A204.1 (cell line): ENCODE measurements at regions not wholly inside any gene's neighbourhood (a gene's known extent, or its start where the extent isn't known, plus 50 kb on each side); places are given as distances from the start of the nearest gene placed in this dataset.

Source experiments
- FAIRE-seq: peaks from 2 replicates; lab custom pipeline; 2012; peaks lifted over from hg19 to GRCh38; lab: Jason Lieb, UNC

- no peak for FAIRE-seq
Observed at GRCh38 chr1:201710632-201711597, 118.0 kb upstream of the IPO9 start.

- FAIRE-seq, result peak; percentile 96
Observed at GRCh38 chr1:201711811-201712210, 117.1 kb upstream of the IPO9 start.

DNA sequence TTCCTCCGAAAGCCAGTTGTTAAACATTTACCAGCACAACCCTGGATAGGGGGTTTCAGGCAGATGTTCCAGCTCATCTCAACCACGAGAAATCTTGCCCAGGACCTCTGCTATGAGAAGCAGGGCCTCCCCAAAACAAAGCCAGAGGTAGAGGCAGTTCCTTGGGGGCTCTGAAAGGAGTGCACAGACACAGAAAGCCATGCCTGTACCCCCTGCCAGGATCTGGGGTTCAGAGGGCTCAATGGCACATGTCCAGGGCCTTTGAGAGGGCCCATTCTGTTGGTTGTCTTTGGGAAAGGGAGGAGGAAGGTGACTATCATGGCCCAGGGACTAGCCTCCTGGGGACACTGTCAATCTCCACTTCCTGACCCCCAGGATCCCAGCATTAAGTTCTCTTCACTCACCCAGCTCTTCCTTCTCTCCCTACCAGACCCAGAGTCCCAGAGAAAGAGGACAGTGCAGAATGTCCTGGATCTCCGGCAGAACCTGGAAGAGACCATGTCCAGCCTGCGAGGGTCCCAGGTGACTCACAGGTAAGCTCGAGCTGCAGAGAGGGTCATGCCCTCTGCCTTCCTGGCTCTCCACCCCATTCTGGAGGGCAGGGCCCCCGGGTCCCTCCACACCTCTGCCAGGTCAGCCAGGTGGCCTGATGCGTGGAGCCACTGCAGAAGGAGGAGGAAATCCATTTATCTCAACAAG, 116.4 kb upstream of the IPO9 start:
- no peak for FAIRE-seq

GRCh38 chr1:201713086-201713810, 115.7 kb upstream of the IPO9 start:
- peak; percentile 89 for FAIRE-seq

DNA sequence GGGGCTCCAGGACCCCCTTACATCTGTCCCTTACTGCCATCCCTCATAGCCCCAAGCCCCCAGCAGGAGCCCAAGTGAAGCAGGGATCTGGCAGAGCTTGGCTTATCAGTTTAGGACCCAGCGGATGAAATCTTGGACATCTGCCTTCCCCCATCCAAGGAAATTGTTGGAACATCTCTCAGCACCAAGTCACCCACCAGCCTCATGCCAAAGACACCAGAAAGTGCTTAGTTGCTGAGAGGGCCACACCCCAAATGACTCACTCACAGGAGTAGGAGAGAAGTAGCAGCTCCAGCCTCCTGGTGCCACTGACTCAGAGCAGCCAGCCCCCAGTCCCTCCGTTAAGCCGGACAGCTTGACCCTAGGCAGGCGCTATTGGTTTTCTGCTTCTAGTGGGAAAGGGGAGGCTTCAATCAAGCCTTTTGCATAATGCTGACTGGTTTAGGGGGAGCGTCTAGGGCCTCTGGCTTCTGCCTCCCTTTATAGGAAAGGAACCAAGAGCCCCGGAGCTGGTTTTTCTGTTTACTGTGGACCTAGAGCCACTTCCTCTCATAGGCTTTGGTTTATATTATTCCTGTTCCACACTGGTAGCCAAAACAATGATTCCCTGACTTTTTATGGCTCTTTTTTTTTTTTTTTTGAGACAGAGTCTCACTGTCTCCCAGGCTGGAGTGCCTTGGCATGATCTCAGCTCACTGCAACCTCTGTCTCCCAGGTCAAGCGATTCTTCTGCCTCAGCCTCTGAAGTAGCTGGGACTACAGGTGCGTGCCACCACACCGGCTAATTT, 114.2 kb upstream of the IPO9 start:
- peak; percentile 92 for FAIRE-seq

DNA sequence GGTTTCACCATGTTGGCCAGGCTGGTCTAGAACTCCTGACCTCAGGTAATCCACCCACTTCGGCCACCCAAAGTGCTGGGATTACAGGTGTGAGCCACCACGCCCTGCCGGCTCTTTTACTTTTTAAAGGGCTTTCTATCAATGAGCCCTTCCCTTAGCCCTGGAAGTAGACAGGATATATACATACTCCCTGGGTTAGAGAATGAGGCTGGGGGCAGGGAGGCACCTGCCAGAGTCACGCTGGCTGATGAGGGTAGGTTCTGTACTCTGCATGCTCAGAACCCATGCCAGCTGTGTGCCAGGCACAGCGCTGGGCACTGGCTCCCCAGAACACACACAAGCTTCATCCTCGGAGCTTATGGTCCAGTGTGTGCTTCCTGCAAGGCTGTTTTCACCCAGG, 113.6 kb upstream of the IPO9 start:
- no peak for FAIRE-seq

DNA sequence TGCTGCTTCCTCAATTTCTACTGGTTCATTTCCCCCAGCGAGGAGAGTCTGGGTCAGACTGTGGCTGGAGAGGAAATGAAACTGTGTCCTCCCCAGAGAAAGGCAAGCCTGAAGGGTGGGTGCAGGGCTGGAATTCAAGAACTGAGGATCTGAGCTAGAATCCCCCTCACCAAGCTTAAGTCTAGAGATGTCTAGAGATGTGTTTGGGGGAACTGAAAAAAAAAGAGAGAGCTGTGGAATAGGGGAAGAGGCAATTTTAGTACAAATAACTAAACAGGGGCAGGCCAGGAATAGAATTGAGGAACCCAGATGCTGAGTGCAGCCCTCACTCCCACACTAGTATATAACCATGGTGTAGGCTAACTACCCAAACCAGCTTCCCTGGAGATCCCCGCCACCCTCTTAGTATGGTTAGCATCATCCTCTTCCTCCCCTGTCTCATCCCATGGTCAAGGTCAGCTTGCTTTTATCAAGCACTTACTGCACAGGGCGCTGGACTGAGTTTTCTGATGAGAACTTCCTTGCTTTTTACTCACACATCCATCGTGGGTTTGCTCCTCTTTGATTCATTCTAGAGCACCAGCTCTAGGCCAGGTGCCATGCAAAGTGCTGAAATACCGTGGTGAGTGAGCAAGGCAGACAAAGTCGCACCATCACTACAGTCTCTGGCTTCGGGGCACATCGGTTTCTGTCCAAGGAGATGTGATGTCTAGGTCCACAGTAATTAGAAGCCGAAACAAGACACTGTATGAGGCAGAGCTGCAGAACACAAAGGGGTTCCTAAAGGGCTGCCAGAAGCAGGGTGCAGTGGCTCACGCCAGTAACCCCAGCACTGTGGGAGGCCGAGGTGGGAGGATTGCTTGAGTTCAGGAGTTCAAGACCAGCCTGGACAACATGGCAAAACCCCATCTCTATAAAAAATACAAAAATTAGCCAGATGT, 112.9 kb upstream of the IPO9 start:
- FAIRE-seq, result no peak

- FAIRE-seq, result no peak
Observed at GRCh38 chr1:201716742-201717135, 112.2 kb upstream of the IPO9 start.

GRCh38 chr1:201717286-201717685, 111.7 kb upstream of the IPO9 start:
- FAIRE-seq, result no peak

DNA sequence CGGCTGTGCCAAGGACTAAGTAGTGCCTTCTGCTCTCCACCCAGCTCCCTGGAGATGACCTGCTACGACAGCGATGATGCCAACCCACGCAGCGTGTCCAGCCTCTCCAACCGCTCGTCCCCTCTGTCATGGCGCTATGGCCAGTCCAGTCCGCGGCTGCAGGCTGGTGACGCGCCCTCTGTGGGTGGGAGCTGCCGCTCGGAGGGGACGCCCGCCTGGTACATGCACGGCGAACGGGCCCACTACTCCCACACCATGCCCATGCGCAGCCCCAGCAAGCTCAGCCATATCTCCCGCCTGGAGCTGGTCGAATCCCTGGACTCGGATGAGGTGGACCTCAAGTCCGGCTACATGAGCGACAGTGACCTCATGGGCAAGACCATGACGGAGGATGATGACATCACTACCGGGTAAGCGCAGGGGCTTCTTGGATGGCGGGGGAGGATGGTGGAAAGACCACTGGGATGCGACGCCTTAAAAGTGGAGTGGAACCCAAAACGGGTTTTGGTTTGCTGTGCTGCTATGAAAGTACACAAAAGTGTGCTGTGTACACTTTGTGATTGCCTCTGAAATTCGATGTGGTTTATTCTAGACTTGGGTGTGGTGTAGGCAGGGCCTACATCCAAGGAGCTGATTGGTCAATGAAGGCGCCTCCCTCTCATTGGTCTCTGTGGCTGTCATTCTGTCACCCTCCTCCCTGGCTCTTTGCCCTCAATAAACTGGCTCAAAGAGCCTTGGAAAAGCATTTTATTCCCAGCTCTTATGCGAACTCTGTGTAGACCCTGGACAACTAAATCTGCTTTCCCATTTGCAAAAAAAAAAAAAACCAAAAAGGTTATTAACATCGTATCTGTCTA, 110.4 kb upstream of the IPO9 start:
- no peak for FAIRE-seq

GRCh38 chr1:201719812-201720521, 109.0 kb upstream of the IPO9 start:
- FAIRE-seq, result no peak

GRCh38 chr1:201720522-201720844, 108.5 kb upstream of the IPO9 start:
- no peak for FAIRE-seq

DNA sequence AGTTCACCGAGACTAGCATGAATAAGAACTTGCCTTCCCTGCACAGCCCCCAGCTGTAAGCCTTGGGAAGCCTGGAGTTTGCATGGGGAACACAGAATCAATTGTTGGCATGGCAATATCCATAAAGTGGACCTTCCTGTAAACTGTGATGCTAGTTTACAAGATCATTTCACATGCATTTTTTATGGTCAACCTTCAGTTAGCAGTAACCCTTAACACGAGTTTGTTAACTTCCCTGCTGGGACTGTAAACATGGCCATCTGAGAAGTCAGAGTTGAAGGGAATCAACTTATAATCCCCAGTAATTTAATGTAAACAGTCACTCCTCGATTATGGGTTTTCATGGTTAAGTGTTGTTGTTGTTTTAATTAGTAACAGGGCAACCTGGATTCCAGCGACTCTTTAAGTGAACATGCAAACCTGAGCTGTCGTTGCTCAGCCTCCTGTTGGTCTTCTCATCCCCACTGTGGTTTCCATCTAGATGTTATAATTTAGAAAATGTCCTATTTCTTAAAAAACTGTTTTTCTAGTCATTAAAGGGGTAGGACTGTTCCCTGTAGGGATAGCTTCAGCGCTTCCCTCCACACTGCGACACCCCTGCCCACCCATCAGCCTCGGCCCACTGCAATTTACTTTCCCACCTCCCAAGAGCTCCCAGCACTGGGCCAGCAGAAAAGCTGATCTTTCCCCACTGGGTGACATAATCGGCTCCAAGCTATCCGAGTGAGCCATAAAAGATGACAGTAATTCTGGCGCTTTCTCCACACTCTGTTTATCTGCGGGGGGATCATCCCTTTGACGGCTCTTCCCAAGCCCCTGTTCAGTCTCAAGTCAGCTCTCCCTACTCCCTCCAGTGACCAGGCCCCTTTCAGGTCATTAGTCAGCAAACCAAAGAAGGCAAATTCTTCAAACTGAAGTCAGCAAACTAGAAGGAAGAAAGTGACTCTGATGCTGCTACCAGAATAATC, 107.6 kb upstream of the IPO9 start:
- no peak for FAIRE-seq

DNA sequence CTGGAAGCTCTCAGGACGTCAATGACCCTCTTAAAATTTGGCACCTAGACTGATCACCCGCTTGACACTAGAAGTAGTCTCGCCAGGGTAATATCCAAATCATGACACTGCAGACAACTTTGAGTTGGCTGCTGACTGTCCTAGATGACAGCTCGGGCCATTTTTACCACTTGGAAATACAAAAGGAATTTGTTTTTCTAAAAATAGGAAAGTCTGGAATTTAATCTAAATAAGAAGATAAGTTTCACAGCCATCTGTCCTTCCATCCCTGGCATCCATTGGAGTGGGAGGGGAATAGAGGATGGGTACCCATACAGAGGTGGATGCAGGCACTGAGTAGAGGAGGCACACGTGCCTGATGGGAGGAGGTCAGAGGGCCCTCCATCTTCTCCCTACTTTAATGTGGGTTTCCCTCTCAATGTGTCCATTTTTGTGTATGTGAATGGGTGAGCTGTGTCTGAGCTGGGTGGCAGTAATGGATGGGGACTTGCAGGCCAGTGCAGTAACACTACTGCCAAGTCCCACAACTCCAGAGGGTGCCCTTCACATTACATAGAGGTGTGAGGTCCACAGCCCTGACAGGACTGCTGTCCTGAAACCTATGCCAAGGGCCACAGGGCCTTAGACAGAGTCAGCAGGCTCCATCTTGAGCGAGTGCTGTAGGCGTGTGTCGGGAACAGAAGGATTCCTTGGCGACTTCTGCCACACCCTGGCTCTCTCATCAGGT, 104.8 kb upstream of the IPO9 start:
- FAIRE-seq, result no peak

DNA sequence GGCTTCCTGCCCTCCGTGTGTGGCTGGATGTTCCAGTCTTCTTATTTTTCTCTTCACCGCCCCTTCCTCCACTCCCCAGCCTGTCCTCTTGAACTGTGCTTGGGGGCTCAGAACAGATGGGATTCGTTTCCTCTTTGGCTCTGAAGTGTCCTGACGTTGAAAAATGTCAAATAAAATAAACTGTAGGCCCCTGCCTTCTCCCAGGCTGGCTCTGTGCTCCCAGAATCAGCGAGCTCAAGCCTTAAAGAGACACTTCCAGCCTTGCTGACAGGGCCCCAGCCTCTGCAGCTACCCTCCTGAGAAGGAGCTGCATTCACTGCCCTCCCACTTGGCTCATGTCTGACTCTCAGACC, 104.2 kb upstream of the IPO9 start:
- FAIRE-seq, result no peak

- no peak for FAIRE-seq
Observed at GRCh38 chr1:201726700-201727099, 102.3 kb upstream of the IPO9 start.

- FAIRE-seq, result no peak
Observed at GRCh38 chr1:201728731-201729130, 100.2 kb upstream of the IPO9 start.
